HG02852 (cell line): ENCODE measurements at regions not wholly inside any gene's neighbourhood (a gene's known extent, or its start where the extent isn't known, plus 50 kb on each side); places are given as distances from the start of the nearest gene placed in this dataset.

Source experiments
- ATAC-seq: cut with Tn5 transposase; IDR thresholded peaks from one replicate; pipeline ENCODE4 v1.9.1; 2021; ENCODE audit warnings: mild to moderate bottlenecking, moderate library complexity; ENCODE audit not compliant: unreplicated experiment

DNA sequence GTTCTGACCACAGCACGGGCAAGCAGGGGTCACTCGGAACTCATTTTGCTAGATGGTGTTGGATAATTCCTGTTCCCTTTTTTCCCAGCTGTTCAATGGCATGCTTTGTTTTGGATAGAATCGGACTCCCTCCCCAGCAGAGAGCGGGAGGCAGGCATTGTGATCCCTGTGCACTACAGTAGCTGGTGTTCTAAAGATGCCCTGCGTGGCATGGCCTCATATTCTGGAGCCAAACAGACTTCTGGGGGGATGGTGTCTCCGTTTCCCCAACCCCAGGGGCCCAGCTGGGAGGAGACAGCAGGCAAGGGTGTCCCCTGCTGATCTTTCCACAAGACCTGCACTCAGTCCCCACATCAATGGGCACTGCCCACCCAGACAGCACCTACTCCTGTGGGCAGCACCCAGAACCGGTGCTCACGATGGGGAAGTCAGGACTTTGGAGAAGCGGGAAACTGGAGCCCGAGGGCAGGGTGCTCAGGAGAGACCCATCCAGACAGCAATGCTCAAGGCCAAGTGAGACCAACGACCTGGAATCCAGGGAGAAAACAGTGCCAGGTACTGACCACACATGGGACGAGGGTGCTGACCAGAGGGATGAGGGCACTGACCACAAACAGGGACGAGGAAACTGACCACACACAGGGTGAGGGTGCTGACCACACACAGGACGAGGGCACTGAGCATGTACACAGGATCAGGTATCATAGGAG, 934.9 kb downstream of the BRD1 start:
- ATAC-seq = no peak

DNA sequence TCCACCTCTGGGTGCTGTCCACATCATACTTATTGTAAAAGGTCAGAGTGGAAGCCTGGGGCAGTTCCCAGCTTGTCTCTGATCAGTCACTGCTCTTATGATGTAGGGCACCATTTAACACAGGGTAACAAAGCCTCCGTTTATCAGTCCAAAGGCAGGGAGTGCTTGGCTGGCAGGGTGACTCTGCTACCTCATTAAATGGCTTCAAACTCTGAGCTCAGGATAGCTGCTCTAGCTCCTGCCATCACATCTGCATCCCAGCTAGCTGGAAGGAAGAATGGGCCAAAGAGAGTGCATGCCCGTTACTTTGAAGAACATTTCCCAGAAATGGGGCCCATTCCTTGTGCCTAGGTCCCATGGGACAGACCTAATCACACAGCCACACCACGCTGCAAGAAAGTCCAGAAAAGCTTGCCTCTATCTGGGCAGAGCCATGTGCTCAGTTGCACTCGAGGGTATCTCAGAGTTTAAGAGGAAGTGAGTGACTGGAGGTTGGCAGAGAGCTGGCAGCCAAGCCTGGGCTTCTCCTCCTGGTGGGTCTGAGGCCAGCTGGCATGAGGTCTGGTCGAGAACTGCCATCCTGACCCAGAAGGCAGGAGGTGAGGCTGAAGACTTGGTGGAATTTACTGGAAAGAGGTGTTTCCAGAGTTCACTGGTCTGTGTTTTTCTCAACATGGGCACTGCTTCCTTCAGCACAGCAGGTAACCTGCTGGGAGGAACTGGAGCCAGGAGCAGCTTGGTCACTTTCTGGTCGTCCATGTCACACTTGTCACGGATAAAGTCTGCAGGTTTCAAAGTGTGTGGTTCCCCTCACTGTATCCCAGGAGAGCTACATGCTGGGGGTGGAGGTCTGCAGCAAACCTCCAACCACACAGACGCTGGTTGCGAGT, 935.7 kb downstream of the BRD1 start:
- ATAC-seq = no peak

DNA sequence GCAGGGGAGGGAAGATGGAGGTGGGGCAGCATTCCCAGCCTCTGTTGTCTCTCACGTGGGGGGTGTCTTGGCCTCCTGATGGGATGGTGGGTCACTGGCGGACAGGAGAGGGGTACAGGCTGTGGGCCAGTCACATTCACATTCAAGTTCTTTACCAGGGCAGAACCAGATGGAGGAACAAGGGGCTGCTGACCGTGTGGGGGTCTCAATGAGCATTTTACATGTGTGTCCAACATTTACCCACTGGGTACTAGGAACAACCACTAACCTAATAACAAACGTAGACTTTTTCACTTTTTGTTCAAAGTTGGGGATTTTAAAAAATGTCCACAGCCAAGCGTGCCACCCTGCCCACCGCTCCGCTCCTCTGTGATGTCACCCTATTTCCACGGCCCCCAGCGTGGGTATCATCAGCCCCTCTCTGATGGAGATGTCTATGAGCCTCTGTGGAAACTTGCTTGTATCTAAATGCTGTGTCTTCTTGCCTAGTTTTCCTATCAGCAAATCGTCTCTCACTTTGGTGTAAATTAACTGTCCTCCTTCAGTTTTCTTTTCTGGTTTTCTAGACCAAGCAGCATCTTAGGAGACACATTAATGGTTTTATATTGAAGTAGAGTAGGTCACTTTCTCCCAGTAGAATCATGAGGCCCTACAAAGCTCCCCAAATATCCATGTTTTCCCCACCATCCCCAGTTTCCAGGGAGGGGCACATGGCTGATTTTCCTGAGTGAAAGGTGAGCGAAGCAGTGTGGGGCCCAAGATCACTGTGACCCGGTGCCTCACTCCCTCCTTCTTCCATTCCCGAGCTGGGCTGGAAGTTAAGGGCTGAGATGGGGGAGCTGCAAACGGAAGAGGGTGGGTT, 936.7 kb downstream of the BRD1 start:
- no peak for ATAC-seq

DNA sequence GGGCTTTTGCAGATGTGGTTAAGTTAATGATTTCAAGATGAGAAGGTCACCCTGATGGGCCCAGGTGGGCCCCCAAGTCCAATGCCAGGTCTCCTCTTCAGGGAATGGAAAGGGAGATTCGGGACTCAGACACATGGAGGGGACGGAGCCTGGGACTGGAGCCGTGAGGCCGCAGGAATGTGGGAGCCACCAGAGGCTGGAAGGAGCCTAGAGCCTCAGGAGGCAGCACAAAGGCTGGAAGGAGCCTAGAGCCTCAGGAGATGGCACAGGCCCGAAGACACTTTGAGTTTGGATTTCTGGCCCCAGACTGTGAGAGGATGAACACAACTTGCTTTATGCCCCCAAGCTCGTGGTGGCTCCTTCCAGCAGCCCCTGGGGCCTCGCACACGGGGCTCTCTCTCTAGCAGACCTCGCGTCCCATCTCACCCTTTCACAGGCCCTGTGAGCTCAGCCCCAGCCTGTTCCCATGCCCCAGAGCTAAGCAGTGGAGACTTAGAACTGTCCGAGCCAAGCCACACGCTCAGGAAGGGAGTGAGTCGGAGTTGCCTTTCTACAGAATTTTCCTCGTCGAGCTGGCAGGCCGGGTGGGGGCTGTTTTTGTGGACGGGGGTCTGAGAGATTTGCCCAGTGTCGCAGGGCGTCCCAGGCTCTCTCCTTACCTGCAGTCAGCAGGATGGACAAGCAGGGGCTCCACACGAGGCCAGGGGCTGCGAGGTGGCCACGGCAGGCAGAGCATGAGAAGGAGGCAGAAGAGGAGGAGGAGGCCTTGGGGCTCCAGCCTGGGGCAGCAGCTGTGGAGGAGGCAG, 937.6 kb downstream of the BRD1 start:
- no peak for ATAC-seq

DNA sequence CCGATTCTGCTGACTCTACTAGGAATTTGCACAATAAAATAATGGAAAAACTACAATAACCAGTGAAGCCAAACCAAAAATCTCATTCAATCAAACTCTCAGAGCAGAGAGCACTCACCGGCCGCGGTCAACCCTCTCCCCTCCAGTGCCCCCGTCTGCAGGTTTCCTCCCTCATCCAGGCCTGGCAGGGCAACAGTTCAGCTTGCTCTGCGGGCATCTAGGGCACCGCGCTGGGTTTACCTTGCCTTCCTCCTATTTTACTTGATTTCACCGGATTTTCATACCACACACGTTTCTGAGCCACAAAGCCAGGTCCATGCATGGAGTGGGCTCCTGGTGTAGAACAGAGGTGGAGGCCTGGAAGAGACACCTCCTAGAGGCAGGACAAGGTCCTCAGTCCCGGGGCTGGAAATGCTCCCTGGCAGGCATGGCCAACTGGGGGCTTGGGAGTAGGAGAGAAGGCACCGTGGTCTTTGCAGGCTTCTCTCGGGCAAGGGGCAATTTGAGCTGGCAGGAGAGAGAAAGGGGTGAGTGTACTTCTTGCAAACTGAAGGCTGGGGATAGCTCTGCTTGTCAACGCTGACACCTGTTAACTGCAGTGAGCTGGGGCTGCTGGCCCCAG, 938.4 kb downstream of the BRD1 start:
- no peak for ATAC-seq

DNA sequence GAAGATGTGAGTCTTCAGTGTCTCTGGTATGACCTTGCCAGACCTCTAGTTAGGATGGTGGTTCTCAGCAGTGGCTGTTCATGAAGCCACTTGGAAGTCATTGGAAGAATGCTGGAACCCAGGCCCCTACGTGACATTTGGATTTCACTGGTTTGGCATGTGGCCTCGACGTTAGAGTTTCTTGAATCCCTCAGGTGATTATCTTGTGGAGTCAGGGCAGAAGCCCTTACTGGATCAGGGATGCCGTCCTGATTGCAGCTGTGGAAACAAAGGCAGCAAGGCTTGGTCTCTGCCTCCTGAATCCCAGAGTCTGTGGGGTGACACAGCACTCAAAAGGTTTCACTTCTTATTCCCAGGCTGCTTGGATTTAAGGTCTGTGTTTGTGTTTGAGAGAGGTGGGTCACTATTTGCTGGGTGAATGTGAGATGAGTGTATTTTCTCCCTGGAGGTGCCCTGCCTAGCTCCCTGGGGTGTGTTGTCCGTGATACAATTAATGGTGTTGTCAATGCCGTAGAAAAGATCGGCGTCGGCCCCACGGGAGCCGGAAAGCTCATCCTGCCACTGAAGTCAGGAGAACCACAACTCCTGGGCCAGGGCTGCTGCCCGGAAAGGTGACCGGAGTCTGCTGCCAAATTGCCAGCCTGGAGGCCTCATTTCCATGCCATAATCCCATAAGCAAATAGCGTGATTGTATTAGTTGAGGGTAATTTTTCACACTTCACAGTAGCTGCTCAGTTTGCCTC, 939.0 kb downstream of the BRD1 start:
- no peak for ATAC-seq

DNA sequence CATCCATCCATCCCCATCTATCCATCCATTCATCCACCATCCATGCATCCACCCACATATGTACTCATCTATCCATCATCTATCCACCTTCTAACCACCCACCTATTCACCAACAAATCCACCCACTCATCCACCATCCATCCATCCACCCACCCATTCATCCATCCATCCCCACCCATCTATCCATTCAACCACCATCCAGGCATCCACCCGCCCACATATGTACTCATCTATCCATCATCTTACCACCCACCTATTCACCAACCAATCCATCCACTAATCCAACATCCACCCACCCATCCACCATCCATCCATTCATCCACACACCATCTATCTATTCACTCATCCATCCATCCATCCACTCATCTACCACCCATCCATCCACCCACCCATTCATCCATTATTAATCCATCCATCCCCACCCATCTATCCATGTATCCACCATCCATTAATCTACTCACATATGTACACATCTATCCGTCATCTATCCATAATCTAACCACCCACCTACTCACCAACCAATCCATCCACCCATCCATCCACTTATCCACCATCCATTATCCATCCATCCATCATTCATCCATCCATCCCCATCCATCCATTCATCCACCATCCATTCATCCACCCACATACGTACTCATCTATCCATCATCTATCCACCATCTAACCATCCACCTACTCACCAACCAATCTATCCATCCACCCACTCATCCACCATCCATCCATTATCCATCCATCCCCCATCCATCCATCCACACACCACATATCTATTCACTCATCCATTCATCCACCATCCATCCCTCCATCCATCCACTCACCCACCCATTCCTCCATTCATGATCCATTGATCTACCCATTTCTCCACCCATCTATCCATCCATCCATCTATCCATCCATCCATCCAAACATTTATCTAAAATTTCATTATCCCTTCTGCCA, 940.0 kb downstream of the BRD1 start:
- ATAC-seq = no peak

DNA sequence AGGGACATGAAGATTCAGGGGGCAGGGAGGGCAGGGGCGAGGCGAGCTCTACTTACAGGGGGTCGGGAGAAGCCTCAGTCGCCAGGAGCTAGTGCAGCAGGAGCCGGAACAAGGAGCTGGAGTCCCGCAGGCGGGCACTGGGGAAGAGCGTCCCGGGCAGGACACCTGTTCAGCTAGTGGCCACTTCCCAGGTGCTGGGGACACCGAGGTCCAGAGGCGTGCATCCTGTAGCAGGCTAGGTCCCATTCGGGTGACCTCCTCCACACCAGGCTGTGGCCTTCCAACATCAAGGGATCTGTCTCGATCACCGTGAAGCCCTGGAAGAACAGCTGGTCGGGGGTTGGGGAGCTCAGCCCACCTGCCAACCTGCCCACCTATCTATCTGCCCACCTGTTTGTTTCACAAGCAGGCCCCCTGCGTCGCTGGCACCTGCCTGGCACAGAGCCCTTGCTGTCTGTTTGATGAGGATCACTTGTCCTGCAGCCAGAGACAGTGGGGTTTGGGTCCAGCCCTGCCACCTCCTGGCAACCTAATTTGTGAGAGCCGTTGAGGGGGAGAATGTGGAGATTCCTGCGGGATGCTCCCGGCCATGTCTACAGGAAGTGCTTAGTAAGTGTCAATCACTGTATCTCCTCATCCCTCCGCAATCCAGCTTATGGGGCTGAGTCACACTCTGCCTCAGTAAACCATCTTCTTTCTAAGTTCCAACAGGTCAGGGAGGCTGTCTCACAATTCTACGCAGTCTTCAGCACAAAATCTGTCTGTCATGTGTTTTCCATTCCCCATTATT, 940.9 kb downstream of the BRD1 start:
- ATAC-seq = no peak

DNA sequence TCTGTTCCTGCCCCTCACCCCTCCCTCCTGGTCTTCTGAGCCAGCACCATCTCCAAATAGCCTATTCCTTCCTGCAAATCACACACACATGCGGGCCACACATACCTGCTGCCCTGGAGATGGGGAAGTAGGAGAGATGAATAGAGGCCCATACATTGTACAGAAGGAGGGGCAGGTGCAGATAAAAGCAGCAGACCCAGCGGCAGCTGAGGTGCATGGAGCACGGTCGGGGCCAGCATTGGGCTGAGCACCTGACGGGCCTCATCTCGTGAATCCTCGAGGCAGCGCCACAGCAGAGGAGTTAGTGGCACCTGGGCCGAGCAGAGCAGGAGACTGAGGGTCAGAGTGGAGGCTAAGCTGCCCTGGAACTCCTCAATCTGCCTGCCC, 941.8 kb downstream of the BRD1 start:
- ATAC-seq = no peak

DNA sequence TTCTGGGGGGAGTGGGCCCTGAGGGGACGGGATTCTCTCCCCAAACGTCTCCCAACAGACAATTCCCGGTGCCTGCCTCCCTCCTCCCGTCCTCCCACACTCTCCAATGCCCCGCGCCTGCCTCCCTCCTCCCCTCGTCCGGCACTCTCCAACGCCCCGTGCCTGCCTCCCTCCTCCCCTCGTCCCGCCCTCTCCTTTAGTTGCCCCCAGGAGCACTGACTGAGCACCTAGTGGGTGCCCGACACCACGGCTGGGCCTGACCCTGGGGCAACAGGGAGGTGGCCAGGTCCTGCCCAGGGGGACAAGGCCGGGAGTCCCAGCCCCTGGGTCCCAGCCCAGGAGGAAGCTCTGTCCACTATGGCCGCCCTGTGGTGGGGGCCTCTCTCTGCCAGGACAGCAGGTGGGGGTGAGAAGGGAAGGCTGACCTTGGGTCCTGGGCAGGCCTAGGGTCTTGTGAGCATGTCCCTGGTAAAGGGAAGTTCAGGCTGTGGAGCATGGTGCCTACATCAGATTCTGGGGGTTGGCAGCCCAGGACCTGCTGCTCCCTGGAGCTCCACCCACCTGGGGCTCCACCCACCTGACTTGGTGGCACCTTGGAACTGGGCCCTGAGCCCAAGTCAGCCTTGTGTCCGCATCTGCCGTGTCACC, 942.3 kb downstream of the BRD1 start:
- ATAC-seq = no peak

DNA sequence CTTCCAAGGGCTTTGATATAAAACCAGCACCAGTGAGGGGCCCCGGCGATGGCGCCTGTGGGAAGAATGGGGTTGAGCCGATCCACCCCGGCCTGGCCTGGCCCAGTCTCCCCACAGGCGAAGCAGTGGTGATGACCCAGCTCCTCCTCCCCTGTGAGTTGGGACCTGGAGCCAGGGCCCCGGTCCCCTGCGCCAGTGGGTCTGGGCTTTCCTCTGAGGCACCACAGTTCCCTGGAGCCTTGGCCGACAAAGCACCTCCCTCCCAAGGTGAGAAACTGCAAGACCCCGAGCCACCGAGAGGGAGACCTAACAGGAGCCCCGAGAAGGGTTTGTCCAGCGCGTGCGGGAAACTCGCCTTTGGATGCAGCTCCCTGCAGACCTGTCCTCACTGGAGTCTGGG, 942.9 kb downstream of the BRD1 start:
- no peak for ATAC-seq

DNA sequence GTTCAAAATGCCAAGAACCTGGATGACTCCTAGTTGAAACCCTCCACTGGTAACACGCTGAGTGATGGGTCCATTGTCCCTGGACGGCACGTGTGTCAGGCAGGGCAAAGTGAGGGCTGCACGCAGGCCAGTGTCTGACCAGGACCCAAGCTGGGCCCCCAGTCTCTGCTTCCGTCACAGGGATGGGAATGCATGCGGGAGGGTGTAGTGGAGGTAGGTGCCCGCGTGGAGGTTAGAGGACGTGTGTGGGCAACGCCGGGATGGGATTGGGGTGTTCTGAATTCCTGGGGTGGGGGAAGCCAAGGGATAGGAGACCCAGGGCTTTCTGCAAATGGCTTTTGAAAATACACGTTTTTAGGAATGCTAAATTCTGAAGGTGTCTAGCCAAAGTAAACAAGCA, 943.3 kb downstream of the BRD1 start:
- ATAC-seq = no peak

DNA sequence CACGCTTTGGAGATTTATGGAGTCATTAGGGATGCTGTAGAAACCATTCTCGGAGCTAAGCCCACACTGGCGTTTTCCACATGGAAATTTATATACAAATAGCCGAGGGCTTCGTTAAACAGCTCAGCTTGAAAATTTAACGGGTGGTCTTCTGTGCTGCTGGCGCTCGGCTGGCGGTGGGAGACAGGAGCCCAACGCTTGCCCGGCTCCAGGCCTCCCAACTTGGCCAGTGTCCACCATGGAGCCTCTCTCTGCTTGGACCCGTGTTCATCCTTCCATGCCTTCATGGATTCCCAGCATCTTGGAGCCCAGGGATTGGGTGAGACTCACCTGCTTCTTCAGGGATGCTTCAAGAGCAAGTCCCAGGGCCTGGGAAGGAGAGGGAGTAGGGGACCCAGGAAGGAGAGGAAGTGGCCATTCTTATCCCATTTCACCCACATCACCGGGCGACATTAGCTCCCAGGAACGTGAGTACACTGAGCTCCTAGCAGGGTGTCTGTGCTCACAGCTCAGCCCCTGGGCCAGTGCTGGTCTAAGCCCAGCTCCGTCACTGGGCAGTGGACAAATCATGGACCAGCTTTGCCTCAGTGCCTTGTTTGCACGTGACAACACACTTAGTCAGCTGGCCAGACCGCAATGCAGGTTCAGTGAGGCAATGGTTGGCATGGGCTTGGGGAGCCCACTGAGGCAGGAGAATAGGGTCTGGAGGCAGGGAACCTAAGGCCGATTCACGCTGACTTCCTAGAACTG, 944.3 kb downstream of the BRD1 start:
- no peak for ATAC-seq

DNA sequence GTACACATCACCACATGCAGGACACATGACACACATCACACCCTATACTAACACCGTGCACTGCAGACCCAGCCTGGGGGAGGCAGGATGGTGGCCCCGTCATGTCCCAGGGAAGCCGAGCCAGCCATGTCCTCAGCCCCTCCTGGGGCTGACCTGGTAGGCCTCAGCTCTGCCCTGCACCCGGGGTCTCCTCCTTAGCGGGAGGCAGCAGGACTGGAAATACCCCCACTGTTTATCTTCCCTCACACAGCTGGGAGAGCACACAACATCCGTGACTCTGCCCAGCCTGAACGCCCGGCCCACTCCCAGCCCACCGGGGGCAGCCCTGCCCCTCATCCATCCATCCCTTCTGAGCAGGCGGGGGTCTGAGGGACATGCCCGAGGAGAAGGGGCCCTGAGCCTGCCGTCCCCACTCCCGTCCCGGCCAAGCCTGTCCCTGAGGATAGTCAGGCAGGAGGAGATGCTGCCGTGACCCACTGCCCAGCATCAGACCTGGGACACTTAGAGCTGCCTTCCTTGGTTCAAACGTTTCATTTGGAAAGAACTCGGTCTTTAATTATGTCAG, 945.0 kb downstream of the BRD1 start:
- no peak for ATAC-seq

DNA sequence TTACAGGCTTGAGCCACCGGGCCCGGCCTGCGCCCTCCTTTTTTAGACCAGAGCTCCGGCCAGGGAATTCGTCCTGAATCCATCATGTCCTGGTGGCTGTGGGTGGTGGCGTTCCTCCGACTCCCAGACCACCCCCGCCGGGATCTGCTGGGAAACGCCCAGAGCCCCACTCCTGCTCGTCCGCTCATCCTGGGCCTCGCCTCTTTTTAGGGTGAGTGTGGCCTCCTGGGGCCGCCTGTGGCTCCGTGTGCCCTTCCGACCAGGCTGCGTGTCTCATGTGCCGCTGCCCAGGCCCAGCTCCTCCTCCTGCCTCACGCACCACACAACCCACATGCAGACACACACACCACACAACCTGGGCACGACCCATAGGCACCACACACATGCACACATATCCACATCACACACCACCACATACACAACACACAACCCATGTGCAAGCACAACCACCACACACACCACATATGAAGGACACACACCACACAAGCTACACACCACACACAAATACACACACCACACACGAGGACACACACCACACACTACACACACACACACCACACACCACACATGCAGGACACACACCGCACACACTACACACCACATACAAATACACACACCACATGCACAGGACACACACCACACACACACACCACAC, 946.2 kb downstream of the BRD1 start:
- ATAC-seq = no peak

DNA sequence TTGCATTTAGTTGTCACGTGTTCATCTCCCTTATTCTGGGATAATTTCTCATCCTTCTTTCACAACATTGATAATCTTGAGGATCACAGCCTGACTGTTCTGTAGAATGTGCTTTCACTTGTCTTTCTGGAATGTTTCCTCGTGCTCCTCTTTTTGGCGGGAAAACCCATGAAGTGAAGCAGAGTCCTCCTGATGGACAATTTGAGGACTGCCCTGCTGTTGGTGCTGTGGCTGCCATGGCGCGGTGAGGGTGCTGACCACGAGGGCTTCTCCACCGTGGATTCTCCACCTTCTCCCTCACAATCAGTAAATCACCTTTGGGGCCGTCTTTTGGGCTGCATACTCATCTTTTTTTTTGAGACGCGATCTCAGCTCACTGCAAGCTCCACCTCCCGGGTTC, 946.9 kb downstream of the BRD1 start:
- ATAC-seq = no peak
